GM23338 (cell line): ENCODE measurements at regions not wholly inside any gene's neighbourhood (a gene's known extent, or its start where the extent isn't known, plus 50 kb on each side); places are given as distances from the start of the nearest gene placed in this dataset.

Experiments
- ATAC-seq: fragments of 200-7000 bp; cut with Tn5 transposase; 3 replicates; pipeline ENCODE4 v1.9.1; 2020
- DNase-seq: peaks from one replicate; pipeline ENCODE4 v3.0.0-alpha.2; 2015; ENCODE audit warnings: low spot score
- H2AFZ ChIP-seq: fragments of 200-600 bp; sonication (generic); 2 replicates; pipeline ENCODE4 v1.8.0; 2016; ENCODE audit warnings: antibody characterized with exemption, mild to moderate bottlenecking, moderate library complexity
- H3F3A ChIP-seq: fragments of 200-600 bp; sonication (generic); replicated peaks from 2 replicates; pipeline ENCODE4 v1.8.0; 2017; ENCODE audit warnings: antibody characterized with exemption, mixed run types, low read depth
- H3K27ac ChIP-seq: fragments of 200-600 bp; sonication (generic); 2 replicates; pipeline ENCODE4 v1.6.1; 2016; ENCODE audit warnings: low read depth
- H3K27me3 ChIP-seq: fragments of 200-600 bp; sonication (generic); 2 replicates; pipeline ENCODE4 v1.8.0; 2016; ENCODE audit warnings: mild to moderate bottlenecking, mixed run types, moderate library complexity; ENCODE audit not compliant: insufficient read depth
- H3K36me3 ChIP-seq: fragments of 200-600 bp; sonication (generic); 2 replicates; pipeline ENCODE4 v1.8.0; 2016; ENCODE audit warnings: mild to moderate bottlenecking; ENCODE audit not compliant: insufficient read depth
- H3K4me1 ChIP-seq: fragments of 200-600 bp; sonication (generic); 2 replicates; pipeline ENCODE4 v1.8.0; 2016; ENCODE audit warnings: mild to moderate bottlenecking, moderate library complexity; ENCODE audit not compliant: insufficient read depth
- H3K4me2 ChIP-seq: fragments of 200-600 bp; sonication (generic); 2 replicates; pipeline ENCODE4 v1.7.1; 2017; ENCODE audit warnings: mixed run types
- H3K4me3 ChIP-seq: fragments of 200-600 bp; sonication (generic); 2 replicates; pipeline ENCODE4 v1.6.1; 2016; ENCODE audit warnings: mixed run types
- H3K79me2 ChIP-seq: fragments of 200-600 bp; sonication (generic); replicated peaks from 2 replicates; pipeline ENCODE4 v1.8.0; 2017; ENCODE audit warnings: mild to moderate bottlenecking; ENCODE audit not compliant: insufficient read depth
- H3K9me2 ChIP-seq: fragments of 200-600 bp; sonication (generic); 2 replicates; pipeline ENCODE4 v1.8.0; 2017; ENCODE audit not compliant: insufficient read depth
- H4K20me1 ChIP-seq: fragments of 200-600 bp; sonication (generic); replicated peaks from 2 replicates; pipeline ENCODE4 v1.8.0; 2017; ENCODE audit warnings: mild to moderate bottlenecking; ENCODE audit not compliant: insufficient read depth
- H3K27ac Mint-ChIP-seq: 2 replicates; pipeline ENCODE4 v1.8.0; 2020; ENCODE audit warnings: inconsistent platforms, mild to moderate bottlenecking, moderate library complexity, mixed read lengths
- H3K27me3 Mint-ChIP-seq: 3 replicates; pipeline ENCODE4 v1.8.0; 2022; ENCODE audit warnings: low read depth, mild to moderate bottlenecking, moderate library complexity, mixed read lengths, inconsistent platforms; ENCODE audit not compliant: insufficient read depth, poor library complexity
- H3K36me3 Mint-ChIP-seq: 3 replicates; pipeline ENCODE4 v1.8.0; 2021; ENCODE audit warnings: low read depth, mild to moderate bottlenecking, inconsistent platforms, moderate library complexity, mixed read lengths
- H3K4me1 Mint-ChIP-seq: 3 replicates; pipeline ENCODE4 v1.8.0; 2020; ENCODE audit warnings: mild to moderate bottlenecking, inconsistent platforms, mixed read lengths
- H3K4me3 Mint-ChIP-seq: 3 replicates; pipeline ENCODE4 v1.8.0; 2021; ENCODE audit warnings: moderate library complexity, mild to moderate bottlenecking, inconsistent platforms, mixed read lengths
- H3K9me3 Mint-ChIP-seq: 3 replicates; pipeline ENCODE4 v1.8.0; 2020; ENCODE audit warnings: moderate library complexity, mild to moderate bottlenecking, inconsistent platforms, mixed read lengths
- CREB1 ChIP-seq: fragments of 250-450 bp; sonication (Bioruptor Pico); IDR thresholded peaks from 2 replicates; pipeline ENCODE4 v1.5.0; 2020; ENCODE audit warnings: low read depth, mild to moderate bottlenecking, moderate library complexity
- EZH2phosphoT487 ChIP-seq: fragments of 200-600 bp; sonication (generic); IDR thresholded peaks from one replicate; pipeline ENCODE4 v1.8.1; 2018; ENCODE audit warnings: antibody characterized with exemption; ENCODE audit not compliant: unreplicated experiment
- JUNB ChIP-seq: IDR thresholded peaks from one replicate; pipeline ENCODE4 v1.6.1; 2016; ENCODE audit warnings: antibody characterized with exemption; ENCODE audit not compliant: unreplicated experiment
- REST ChIP-seq: IDR thresholded peaks from one replicate; pipeline ENCODE4 v1.6.1; 2018; ENCODE audit warnings: antibody characterized with exemption; ENCODE audit not compliant: unreplicated experiment
- ZNF114 ChIP-seq: fragments of 250-450 bp; sonication (Bioruptor Pico); IDR thresholded peaks from 2 replicates; pipeline ENCODE4 v1.5.0; 2020; ENCODE audit warnings: mild to moderate bottlenecking, moderate library complexity
- ZNF331 ChIP-seq: fragments of 250-450 bp; sonication (Bioruptor Pico); IDR thresholded peaks from 2 replicates; pipeline ENCODE4 v1.5.0; 2020; ENCODE audit warnings: low read depth, mild to moderate bottlenecking, moderate library complexity
- TF ChIP-seq, protein P1 (sequence below), 2 experiments: fragments of 200-600 bp in 1 of 2; sonication (generic) in 1 of 2; conservative IDR thresholded peaks; 2 replicates each; pipeline versions ENCODE4 v1.5.1 to v1.6.1; 2016 to 2017; ENCODE audit warnings: antibody characterized with exemption in 2 of 2, low read depth in 2 of 2, mild to moderate bottlenecking in 2 of 2, moderate library complexity in 1 of 2
- TF ChIP-seq, protein P2 (sequence below): fragments of 250-450 bp; sonication (Bioruptor Pico); IDR thresholded peaks from 2 replicates; pipeline ENCODE4 v1.5.0; 2020; ENCODE audit warnings: mild to moderate bottlenecking, moderate library complexity

- H3K4me1 Mint-ChIP-seq: no peaks in the 10 kb centered on the region; the same call in 2 of the 3 replicates
- DNase-seq: no peak
- Histone ChIP-seq H3K4me1 (no peaks in the 10 kb centered on the region), H4K20me1 (no peaks in the 10 kb centered on the region), H3F3A (no peaks in the 10 kb centered on the region), H3K79me2 (no peaks in the 10 kb centered on the region), H3K27ac (no peak overlapping the region), H3K4me3 (no peak overlapping the region), H3K9me2 (peaks cover 5% of the 10 kb centered on the region; the same call in 1 of the 2 replicates), H3K36me3 (no peaks in the 10 kb centered on the region), H3K4me2 (no peak overlapping the region), H2AFZ (no peak overlapping the region), H3K27me3 (no peaks in the 10 kb centered on the region)
- no peak overlapping the region for H3K27ac Mint-ChIP-seq
- H3K27me3 Mint-ChIP-seq: peaks cover 3% of the 10 kb centered on the region
- peaks cover 15% of the 10 kb centered on the region for H3K9me3 Mint-ChIP-seq
- no peak overlapping the region for H3K4me3 Mint-ChIP-seq
- no peak for TF ChIP-seq ZNF114 (CRISPR knock-in tag)
- TF ChIP-seq REST: no peak
- ATAC-seq: no peak
- H3K36me3 Mint-ChIP-seq: peaks cover 10% of the 10 kb centered on the region; the same call in 2 of the 3 replicates
Observed at GRCh38 chr10:10819206-10819856, 198.3 kb upstream of the CELF2 start.

GRCh38 chr10:10821926-10822325 lies 195.7 kb upstream of the CELF2 start:
- H3K79me2 ChIP-seq: no peaks in the 10 kb centered on the region
- H3F3A ChIP-seq: no peaks in the 10 kb centered on the region
- no peaks in the 10 kb centered on the region for H3K27me3 ChIP-seq
- H3K36me3 ChIP-seq: no peaks in the 10 kb centered on the region
- H3K9me2 ChIP-seq: peaks cover 5% of the 10 kb centered on the region; the same call in 1 of the 2 replicates
- H2AFZ ChIP-seq: no peak overlapping the region
- H3K27me3 Mint-ChIP-seq: no peaks in the 10 kb centered on the region
- ATAC-seq: no peak
- H3K36me3 Mint-ChIP-seq: peaks cover 10% of the 10 kb centered on the region; the same call in 2 of the 3 replicates
- H3K4me1 ChIP-seq: no peaks in the 10 kb centered on the region
- peaks cover 4% of the 10 kb centered on the region; the same call in 2 of the 3 replicates for H3K4me1 Mint-ChIP-seq
- H3K4me3 ChIP-seq: no peak overlapping the region
- no peak for DNase-seq
- no peak overlapping the region for H3K27ac Mint-ChIP-seq
- no peak overlapping the region for H3K27ac ChIP-seq
- H3K9me3 Mint-ChIP-seq: peaks cover 15% of the 10 kb centered on the region
- H3K4me3 Mint-ChIP-seq: no peak overlapping the region
- H4K20me1 ChIP-seq: no peaks in the 10 kb centered on the region
- H3K4me2 ChIP-seq: no peak overlapping the region
- TF ChIP-seq JUNB: no peak
- no peak for TF ChIP-seq CREB1 (CRISPR knock-in tag)
- TF ChIP-seq, protein P1, sequence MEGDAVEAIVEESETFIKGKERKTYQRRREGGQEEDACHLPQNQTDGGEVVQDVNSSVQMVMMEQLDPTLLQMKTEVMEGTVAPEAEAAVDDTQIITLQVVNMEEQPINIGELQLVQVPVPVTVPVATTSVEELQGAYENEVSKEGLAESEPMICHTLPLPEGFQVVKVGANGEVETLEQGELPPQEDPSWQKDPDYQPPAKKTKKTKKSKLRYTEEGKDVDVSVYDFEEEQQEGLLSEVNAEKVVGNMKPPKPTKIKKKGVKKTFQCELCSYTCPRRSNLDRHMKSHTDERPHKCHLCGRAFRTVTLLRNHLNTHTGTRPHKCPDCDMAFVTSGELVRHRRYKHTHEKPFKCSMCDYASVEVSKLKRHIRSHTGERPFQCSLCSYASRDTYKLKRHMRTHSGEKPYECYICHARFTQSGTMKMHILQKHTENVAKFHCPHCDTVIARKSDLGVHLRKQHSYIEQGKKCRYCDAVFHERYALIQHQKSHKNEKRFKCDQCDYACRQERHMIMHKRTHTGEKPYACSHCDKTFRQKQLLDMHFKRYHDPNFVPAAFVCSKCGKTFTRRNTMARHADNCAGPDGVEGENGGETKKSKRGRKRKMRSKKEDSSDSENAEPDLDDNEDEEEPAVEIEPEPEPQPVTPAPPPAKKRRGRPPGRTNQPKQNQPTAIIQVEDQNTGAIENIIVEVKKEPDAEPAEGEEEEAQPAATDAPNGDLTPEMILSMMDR (conservative IDR thresholded peaks at IDR 0.05; ENCODE audit: low read depth in 2 of 2): no peak
- TF ChIP-seq ZNF331 (CRISPR knock-in tag): no peak
- TF ChIP-seq EZH2phosphoT487: no peak
- TF ChIP-seq, protein P2, sequence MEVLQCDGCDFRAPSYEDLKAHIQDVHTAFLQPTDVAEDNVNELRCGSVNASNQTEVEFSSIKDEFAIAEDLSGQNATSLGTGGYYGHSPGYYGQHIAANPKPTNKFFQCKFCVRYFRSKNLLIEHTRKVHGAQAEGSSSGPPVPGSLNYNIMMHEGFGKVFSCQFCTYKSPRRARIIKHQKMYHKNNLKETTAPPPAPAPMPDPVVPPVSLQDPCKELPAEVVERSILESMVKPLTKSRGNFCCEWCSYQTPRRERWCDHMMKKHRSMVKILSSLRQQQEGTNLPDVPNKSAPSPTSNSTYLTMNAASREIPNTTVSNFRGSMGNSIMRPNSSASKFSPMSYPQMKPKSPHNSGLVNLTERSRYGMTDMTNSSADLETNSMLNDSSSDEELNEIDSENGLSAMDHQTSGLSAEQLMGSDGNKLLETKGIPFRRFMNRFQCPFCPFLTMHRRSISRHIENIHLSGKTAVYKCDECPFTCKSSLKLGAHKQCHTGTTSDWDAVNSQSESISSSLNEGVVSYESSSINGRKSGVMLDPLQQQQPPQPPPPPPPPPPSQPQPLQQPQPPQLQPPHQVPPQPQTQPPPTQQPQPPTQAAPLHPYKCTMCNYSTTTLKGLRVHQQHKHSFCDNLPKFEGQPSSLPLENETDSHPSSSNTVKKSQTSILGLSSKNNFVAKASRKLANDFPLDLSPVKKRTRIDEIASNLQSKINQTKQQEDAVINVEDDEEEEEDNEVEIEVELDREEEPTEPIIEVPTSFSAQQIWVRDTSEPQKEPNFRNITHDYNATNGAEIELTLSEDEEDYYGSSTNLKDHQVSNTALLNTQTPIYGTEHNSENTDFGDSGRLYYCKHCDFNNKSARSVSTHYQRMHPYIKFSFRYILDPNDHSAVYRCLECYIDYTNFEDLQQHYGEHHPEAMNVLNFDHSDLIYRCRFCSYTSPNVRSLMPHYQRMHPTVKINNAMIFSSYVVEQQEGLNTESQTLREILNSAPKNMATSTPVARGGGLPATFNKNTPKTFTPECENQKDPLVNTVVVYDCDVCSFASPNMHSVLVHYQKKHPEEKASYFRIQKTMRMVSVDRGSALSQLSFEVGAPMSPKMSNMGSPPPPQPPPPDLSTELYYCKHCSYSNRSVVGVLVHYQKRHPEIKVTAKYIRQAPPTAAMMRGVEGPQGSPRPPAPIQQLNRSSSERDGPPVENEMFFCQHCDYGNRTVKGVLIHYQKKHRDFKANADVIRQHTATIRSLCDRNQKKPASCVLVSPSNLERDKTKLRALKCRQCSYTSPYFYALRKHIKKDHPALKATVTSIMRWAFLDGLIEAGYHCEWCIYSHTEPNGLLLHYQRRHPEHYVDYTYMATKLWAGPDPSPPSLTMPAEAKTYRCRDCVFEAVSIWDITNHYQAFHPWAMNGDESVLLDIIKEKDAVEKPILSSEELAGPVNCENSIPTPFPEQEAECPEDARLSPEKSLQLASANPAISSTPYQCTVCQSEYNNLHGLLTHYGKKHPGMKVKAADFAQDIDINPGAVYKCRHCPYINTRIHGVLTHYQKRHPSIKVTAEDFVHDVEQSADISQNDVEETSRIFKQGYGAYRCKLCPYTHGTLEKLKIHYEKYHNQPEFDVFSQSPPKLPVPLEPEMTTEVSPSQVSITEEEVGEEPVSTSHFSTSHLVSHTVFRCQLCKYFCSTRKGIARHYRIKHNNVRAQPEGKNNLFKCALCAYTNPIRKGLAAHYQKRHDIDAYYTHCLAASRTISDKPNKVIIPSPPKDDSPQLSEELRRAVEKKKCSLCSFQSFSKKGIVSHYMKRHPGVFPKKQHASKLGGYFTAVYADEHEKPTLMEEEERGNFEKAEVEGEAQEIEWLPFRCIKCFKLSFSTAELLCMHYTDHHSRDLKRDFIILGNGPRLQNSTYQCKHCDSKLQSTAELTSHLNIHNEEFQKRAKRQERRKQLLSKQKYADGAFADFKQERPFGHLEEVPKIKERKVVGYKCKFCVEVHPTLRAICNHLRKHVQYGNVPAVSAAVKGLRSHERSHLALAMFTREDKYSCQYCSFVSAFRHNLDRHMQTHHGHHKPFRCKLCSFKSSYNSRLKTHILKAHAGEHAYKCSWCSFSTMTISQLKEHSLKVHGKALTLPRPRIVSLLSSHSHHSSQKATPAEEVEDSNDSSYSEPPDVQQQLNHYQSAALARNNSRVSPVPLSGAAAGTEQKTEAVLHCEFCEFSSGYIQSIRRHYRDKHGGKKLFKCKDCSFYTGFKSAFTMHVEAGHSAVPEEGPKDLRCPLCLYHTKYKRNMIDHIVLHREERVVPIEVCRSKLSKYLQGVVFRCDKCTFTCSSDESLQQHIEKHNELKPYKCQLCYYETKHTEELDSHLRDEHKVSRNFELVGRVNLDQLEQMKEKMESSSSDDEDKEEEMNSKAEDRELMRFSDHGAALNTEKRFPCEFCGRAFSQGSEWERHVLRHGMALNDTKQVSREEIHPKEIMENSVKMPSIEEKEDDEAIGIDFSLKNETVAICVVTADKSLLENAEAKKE: no peak
